Colonic mucosa (tissue), 4 donors: ENCODE measurements at regions not wholly inside any gene's neighbourhood (a gene's known extent, or its start where the extent isn't known, plus 50 kb on each side); places are given as distances from the start of the nearest gene placed in this dataset.

ENCODE experiments used
- DNase-seq: peaks from one replicate; pipeline ENCODE4 v3.0.0-alpha.2; 2020
- H3K27ac ChIP-seq: fragments of 200-600 bp; one replicate; pipeline ENCODE4 v1.8.0; 2021
- H3K27me3 ChIP-seq: fragments of 200-600 bp; one replicate; pipeline ENCODE4 v1.8.0; 2021
- H3K36me3 ChIP-seq: fragments of 200-600 bp; one replicate; pipeline ENCODE4 v1.8.0; 2021
- H3K4me1 ChIP-seq: fragments of 200-600 bp; one replicate; pipeline ENCODE4 v1.8.0; 2021; ENCODE audit warnings: mild to moderate bottlenecking
- H3K4me3 ChIP-seq: fragments of 200-600 bp; one replicate; pipeline ENCODE4 v1.8.0; 2021
- H3K9ac ChIP-seq, 2 donors: one replicate each; pipeline ENCODE4 v1.7.0; 2013; ENCODE audit warnings: control low read depth in 2 of 2, low read depth in 2 of 2, low read length in 2 of 2
- H3K9me3 ChIP-seq: fragments of 200-600 bp; one replicate; pipeline ENCODE4 v1.8.0; 2021
- intact Hi-C: fragments of 100-400 bp; cut with DNase I; formaldehyde crosslinking; loops from one replicate; pipeline ENCODE4 v1.14.1; 2022
- TF ChIP-seq, protein P1 (sequence below): fragments of 200-600 bp; IDR thresholded peaks from one replicate; pipeline ENCODE4 v1.8.0; 2022; ENCODE audit warnings: antibody characterized with exemption, mild to moderate bottlenecking
- donor health status: healthy.
- donor health status: DM: no; HTN: no; CAD: no.
- donor health status: DM: no; HTN: no; CAD: no.

DNA sequence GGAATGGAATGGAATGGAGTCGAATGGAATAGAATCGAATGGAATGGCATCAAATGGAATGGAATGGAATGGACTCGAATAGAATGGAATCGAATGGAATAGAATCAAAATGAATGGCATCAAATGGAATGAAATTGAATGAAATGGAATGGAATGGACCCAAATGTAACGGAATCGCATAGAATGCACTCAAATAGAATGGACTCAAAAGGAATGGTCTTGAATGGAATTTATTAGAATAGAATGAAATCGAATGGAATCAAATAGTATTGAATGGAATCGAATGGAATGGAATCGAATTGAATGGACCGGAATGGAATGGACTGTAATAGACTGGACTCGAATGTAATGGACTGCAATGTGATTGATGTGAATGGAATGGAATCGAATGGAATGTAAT lies 501.4 kb upstream of the WSB1 start:
- no peaks in the 10 kb centered on the region for H3K36me3 ChIP-seq
- TF ChIP-seq, protein P1, sequence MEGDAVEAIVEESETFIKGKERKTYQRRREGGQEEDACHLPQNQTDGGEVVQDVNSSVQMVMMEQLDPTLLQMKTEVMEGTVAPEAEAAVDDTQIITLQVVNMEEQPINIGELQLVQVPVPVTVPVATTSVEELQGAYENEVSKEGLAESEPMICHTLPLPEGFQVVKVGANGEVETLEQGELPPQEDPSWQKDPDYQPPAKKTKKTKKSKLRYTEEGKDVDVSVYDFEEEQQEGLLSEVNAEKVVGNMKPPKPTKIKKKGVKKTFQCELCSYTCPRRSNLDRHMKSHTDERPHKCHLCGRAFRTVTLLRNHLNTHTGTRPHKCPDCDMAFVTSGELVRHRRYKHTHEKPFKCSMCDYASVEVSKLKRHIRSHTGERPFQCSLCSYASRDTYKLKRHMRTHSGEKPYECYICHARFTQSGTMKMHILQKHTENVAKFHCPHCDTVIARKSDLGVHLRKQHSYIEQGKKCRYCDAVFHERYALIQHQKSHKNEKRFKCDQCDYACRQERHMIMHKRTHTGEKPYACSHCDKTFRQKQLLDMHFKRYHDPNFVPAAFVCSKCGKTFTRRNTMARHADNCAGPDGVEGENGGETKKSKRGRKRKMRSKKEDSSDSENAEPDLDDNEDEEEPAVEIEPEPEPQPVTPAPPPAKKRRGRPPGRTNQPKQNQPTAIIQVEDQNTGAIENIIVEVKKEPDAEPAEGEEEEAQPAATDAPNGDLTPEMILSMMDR: no peak
- no peak overlapping the region for H3K27ac ChIP-seq
- no peaks in the 10 kb centered on the region for H3K27me3 ChIP-seq
- no peak overlapping the region for H3K9ac ChIP-seq
- DNase-seq: no peak
- intact Hi-C loops: no loop called here
- no peaks in the 10 kb centered on the region for H3K4me1 ChIP-seq
- no peaks in the 10 kb centered on the region for H3K9me3 ChIP-seq
- no peak overlapping the region for H3K4me3 ChIP-seq

DNA sequence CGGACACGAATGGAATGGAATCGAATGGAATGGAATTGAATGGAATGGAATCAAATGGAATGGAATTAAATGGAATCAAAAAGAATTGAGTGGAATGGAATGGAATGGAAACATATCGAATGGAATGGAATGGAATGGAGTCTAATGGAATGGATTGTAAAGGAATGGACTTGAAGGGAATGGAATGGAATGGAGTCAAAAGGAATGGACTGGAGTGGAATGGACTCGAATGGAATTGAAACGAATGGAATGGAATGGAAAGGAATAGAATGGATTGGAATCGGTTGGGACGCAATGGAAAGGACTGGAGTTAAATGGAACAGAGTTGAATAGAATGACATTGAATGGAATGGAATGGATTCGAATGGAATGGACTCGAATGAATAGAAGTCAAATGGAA lies 486.9 kb upstream of the WSB1 start:
- no peaks in the 10 kb centered on the region for H3K9me3 ChIP-seq
- H3K27ac ChIP-seq: no peak overlapping the region
- no peaks in the 10 kb centered on the region for H3K36me3 ChIP-seq
- DNase-seq: no peak
- intact Hi-C loops: no loop called here
- H3K4me3 ChIP-seq: no peak overlapping the region
- H3K9ac ChIP-seq: no peak overlapping the region
- TF ChIP-seq, protein P1: no peak
- H3K4me1 ChIP-seq: no peaks in the 10 kb centered on the region
- no peaks in the 10 kb centered on the region for H3K27me3 ChIP-seq

DNA sequence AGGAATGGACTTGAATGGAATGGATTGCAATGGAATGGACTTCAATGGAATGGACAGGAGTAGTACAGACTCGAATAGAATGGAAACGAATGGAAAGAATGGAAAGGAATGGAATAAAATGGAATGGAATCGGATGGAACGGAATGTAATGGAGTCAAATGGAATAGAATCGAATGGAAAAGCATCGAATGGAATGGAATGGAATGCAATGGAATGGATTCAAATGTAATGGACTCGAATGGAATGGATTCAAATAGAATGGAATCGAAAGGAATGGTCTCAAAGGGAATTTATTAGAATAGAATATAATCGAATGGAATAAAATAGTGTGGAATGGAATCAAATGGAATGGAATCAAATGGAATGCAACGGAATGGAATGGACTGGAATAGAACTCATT lies 484.9 kb upstream of the WSB1 start:
- Histone ChIP-seq H3K27ac (no peak overlapping the region), H3K9me3 (no peaks in the 10 kb centered on the region), H3K4me1 (no peaks in the 10 kb centered on the region), H3K4me3 (no peak overlapping the region), H3K27me3 (no peaks in the 10 kb centered on the region), H3K9ac (no peak overlapping the region), H3K36me3 (no peaks in the 10 kb centered on the region)
- TF ChIP-seq, protein P1: no peak
- no peak for DNase-seq
- intact Hi-C loops: no loop called here

DNA sequence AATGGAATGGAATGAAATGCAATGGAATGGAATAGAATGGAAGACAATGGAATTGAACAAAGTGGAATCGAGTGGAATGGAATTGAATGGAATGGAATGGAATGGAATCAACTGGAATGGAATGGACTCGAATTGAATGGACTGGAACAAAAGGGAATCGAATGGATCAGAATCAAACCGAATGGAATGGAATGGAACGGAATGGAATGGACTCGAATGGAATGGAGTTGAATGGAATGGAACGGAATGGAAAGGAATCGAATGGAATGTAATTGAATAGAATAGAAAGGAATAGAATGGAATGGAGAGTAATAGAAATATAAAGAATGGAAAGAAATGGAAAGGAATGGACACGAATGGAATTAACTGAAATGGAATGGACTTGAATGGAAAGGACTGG lies 475.2 kb upstream of the WSB1 start:
- H3K27ac ChIP-seq: no peak overlapping the region
- TF ChIP-seq, protein P1: no peak
- no peak overlapping the region for H3K9ac ChIP-seq
- no peaks in the 10 kb centered on the region for H3K27me3 ChIP-seq
- no peak overlapping the region for H3K4me3 ChIP-seq
- no peaks in the 10 kb centered on the region for H3K36me3 ChIP-seq
- no peak for DNase-seq
- intact Hi-C loops: no loop called here
- H3K4me1 ChIP-seq: no peaks in the 10 kb centered on the region
- H3K9me3 ChIP-seq: peaks cover 4% of the 10 kb centered on the region
